Keratinocyte (primary cell): ENCODE measurements at regions not wholly inside any gene's neighbourhood (a gene's known extent, or its start where the extent isn't known, plus 50 kb on each side); places are given as distances from the start of the nearest gene placed in this dataset.

ENCODE experiments used
- DNase-seq: peaks from one replicate; pipeline ENCODE4 v3.0.0-alpha.2; 2011; ENCODE audit warnings: low read depth, missing footprints, low spot score
- FAIRE-seq: peaks from 2 replicates; lab custom pipeline; 2011; peaks lifted over from hg19 to GRCh38; lab: Jason Lieb, UNC
- H2AFZ ChIP-seq: 2 replicates; pipeline ENCODE4 v1.6.0; 2012; ENCODE audit warnings: low read length, control low read depth, inconsistent platforms; ENCODE audit not compliant: control insufficient read depth
- H3K27ac ChIP-seq: 2 replicates; pipeline ENCODE4 v1.5.1; 2011; ENCODE audit warnings: low read length; ENCODE audit not compliant: control insufficient read depth, insufficient read depth
- H3K27me3 ChIP-seq: 3 replicates; pipeline ENCODE4 v1.6.0; 2011; ENCODE audit warnings: low read length; ENCODE audit not compliant: control insufficient read depth, insufficient read depth; ENCODE audit errors: extremely low read depth
- H3K36me3 ChIP-seq, 2 experiments: 2 replicates in 1 of 2; 3 replicates in 1 of 2; pipeline ENCODE4 v1.5.1; 2011; ENCODE audit warnings: low read length in 2 of 2, mild to moderate bottlenecking in 1 of 2; ENCODE audit not compliant: control insufficient read depth in 2 of 2, insufficient read depth in 2 of 2; ENCODE audit errors: extremely low read depth in 1 of 2
- H3K4me1 ChIP-seq: 3 replicates; pipeline ENCODE4 v1.5.1; 2011; ENCODE audit warnings: low read length; ENCODE audit not compliant: control insufficient read depth, insufficient read depth; ENCODE audit errors: extremely low read depth
- H3K4me2 ChIP-seq: 3 replicates; pipeline ENCODE4 v1.6.0; 2011; ENCODE audit warnings: low read depth, low read length; ENCODE audit not compliant: control insufficient read depth, insufficient read depth; ENCODE audit errors: extremely low read depth
- H3K4me3 ChIP-seq, 3 experiments: fragments of 200-600 bp in 1 of 3; sonication (generic) in 1 of 3; 2 replicates in 2 of 3; 3 replicates in 1 of 3; pipeline ENCODE4 v1.5.1; 2011 to 2016; ENCODE audit warnings: low read length in 3 of 3, mild to moderate bottlenecking in 3 of 3, control low read depth in 2 of 3, inconsistent platforms in 1 of 3, low read depth in 1 of 3, mixed read lengths in 1 of 3, mixed run types in 1 of 3, moderate library complexity in 1 of 3; ENCODE audit not compliant: control insufficient read depth in 2 of 3, insufficient read depth in 2 of 3; ENCODE audit errors: extremely low read depth in 1 of 3
- H3K79me2 ChIP-seq: 2 replicates; pipeline ENCODE4 v1.6.0; 2012; ENCODE audit warnings: low read length; ENCODE audit not compliant: control insufficient read depth, insufficient read depth
- H3K9ac ChIP-seq: 3 replicates; pipeline ENCODE4 v1.6.0; 2011; ENCODE audit warnings: low read length; ENCODE audit not compliant: control insufficient read depth, insufficient read depth; ENCODE audit errors: extremely low read depth
- H3K9me1 ChIP-seq: 3 replicates; pipeline ENCODE4 v1.6.0; 2011; ENCODE audit warnings: low read length; ENCODE audit not compliant: control insufficient read depth, insufficient read depth; ENCODE audit errors: extremely low read depth
- H3K9me3 ChIP-seq: 2 replicates; pipeline ENCODE4 v1.5.1; 2012; ENCODE audit warnings: low read depth, low read length; ENCODE audit not compliant: control insufficient read depth
- H4K20me1 ChIP-seq: 3 replicates; pipeline ENCODE4 v1.6.0; 2011; ENCODE audit warnings: low read length; ENCODE audit not compliant: control insufficient read depth, insufficient read depth; ENCODE audit errors: extremely low read depth
- CTCF ChIP-seq, 3 experiments: IDR thresholded peaks in 1 of 3; conservative IDR thresholded peaks in 1 of 3; optimal IDR thresholded peaks in 1 of 3; 2 replicates in 2 of 3; 3 replicates in 1 of 3; pipeline versions ENCODE3 to v1.5.1; 2011; ENCODE audit warnings: low read length in 3 of 3, mild to moderate bottlenecking in 3 of 3, moderate library complexity in 2 of 3, control low read depth in 1 of 3, inconsistent platforms in 1 of 3; ENCODE audit not compliant: insufficient read depth in 2 of 3; ENCODE audit errors: extremely low read depth in 1 of 3
- EZH2 ChIP-seq: IDR thresholded peaks from one replicate; pipeline ENCODE4 v1.6.1; 2012; ENCODE audit warnings: inconsistent platforms, mild to moderate bottlenecking, low read length, moderate library complexity
- dilution Hi-C: fragments of 300-500 bp; cut with MboI; formaldehyde crosslinking; loops from one replicate; pipeline ENCODE4 v1.7.0; 2020; ENCODE audit warnings: low sequenced_read_pairs; ENCODE audit not compliant: extremely low pct_ligation_motif_present

- H3K9ac ChIP-seq = no peak overlapping the region
- peaks cover 5% of the 10 kb centered on the region for H3K27me3 ChIP-seq
- H3K79me2 ChIP-seq = no peaks in the 10 kb centered on the region
- no peaks in the 10 kb centered on the region for H3K9me1 ChIP-seq
- TF ChIP-seq CTCF (optimal IDR thresholded peaks at IDR 0.05 in 1 of 3, IDR thresholded peaks at IDR 0.05 in 1 of 3, conservative IDR thresholded peaks at IDR 0.05 in 1 of 3; ENCODE audit: extremely low read depth in 1 of 3, insufficient read depth in 2 of 3, low read length in 3 of 3) = no peak
- no peak for TF ChIP-seq EZH2
- H3K27ac ChIP-seq = no peak overlapping the region
- no peak overlapping the region for H3K4me3 ChIP-seq
- dilution Hi-C loops = no loop called here
- H2AFZ ChIP-seq = no peak overlapping the region
- FAIRE-seq = no peak
- no peaks in the 10 kb centered on the region for H3K4me1 ChIP-seq
- no peak for DNase-seq
- no peak overlapping the region for H3K4me2 ChIP-seq
- peaks cover 2% of the 10 kb centered on the region for H3K9me3 ChIP-seq
- H3K36me3 ChIP-seq = no peaks in the 10 kb centered on the region
- no peaks in the 10 kb centered on the region for H4K20me1 ChIP-seq
Measured at GRCh38 chr2:15718103-15718943, 126.7 kb downstream of the DDX1 start.

- no peaks in the 10 kb centered on the region for H3K36me3 ChIP-seq
- H3K9me3 ChIP-seq = peaks cover 2% of the 10 kb centered on the region
- H3K79me2 ChIP-seq = no peaks in the 10 kb centered on the region
- no peaks in the 10 kb centered on the region for H4K20me1 ChIP-seq
- H3K9me1 ChIP-seq = no peaks in the 10 kb centered on the region
- H3K4me1 ChIP-seq = no peaks in the 10 kb centered on the region
- FAIRE-seq (no peak), DNase-seq (no peak)
- peaks cover 5% of the 10 kb centered on the region for H3K27me3 ChIP-seq
- TF ChIP-seq CTCF (optimal IDR thresholded peaks at IDR 0.05 in 1 of 3, IDR thresholded peaks at IDR 0.05 in 1 of 3, conservative IDR thresholded peaks at IDR 0.05 in 1 of 3; ENCODE audit: extremely low read depth in 1 of 3, insufficient read depth in 2 of 3, low read length in 3 of 3) = no peak
- TF ChIP-seq EZH2 = no peak
- H3K4me3 ChIP-seq = no peak overlapping the region
- no peak overlapping the region for H3K9ac ChIP-seq
- no peak overlapping the region for H2AFZ ChIP-seq
- no peak overlapping the region for H3K27ac ChIP-seq
- dilution Hi-C loops = no loop called here
- no peak overlapping the region for H3K4me2 ChIP-seq
Measured at GRCh38 chr2:15718944-15719323, 127.3 kb downstream of the DDX1 start.
